ENCODE measurements at regions not wholly inside any gene's neighbourhood (a gene's known extent, or its start where the extent isn't known, plus 50 kb on each side); places are given as distances from the start of the nearest gene placed in this dataset.

DNA sequence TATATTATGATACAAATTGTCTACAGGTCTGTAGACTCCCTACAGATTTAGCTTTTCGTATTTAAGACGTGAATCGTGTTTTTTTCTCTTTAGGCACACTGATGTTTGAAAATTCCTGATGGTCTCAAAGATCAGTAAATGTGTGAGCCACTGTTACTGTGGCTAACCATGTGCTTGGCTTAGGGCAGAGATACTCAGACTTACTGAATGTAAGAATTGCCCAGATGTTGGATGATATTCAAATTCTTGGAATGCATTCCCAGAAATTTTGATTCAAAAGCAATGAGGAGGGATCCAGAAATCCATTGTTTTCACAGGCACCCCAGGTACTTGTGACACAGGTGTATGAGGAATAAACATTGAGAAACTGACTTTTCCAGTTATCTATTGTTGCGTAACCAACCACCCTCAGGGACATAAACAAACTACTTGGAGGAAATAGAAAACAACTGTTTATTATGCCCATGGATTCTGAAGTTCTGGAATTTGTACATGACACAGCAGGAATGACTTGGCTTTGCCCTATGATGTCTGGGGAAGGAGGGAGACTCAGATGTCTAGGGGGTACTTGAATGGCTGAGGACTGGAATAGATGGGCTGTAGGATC, 339.6 kb upstream of the CITED2 start:
- DNase-seq (ENCODE audit: low spot score): no peak
- H3K36me3 Mint-ChIP-seq (ENCODE audit: low read depth): no peaks in the 10 kb centered on the region
- no peaks in the 10 kb centered on the region for H3K9me3 Mint-ChIP-seq
- H3K4me1 Mint-ChIP-seq (ENCODE audit: low read depth): no peaks in the 10 kb centered on the region
- H3K27ac Mint-ChIP-seq: no peak overlapping the region
- intact Hi-C loops (cut with micrococcal nuclease): no loop called here
- peaks cover 10% of the 10 kb centered on the region for H3K27me3 Mint-ChIP-seq (ENCODE audit: insufficient read depth)
- no peak overlapping the region for H3K4me3 Mint-ChIP-seq

DNA sequence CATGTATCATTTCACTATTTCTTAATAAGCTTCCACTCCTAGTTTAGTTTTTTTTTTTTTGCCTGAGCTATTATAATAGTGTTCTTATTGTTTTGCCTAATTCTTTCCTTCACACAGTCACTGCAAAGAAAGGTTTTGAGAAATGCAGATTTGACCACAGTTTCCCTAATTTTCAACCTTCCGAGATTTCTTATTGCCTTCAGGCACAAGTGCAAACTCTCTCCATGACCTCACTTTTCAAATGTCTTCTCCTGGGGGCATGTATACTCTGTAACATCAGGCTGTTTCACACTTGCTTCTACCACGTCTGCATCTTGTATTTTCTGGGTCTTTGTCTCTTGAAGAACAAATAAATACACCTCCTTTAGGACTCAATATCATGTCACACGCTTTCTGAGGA, 339.0 kb upstream of the CITED2 start:
- no peak for DNase-seq (ENCODE audit: low spot score)
- Mint-ChIP-seq H3K27ac (no peak overlapping the region), H3K9me3 (no peaks in the 10 kb centered on the region), H3K4me3 (no peak overlapping the region), H3K27me3 (ENCODE audit: insufficient read depth) (peaks cover 10% of the 10 kb centered on the region), H3K4me1 (ENCODE audit: low read depth) (no peaks in the 10 kb centered on the region), H3K36me3 (ENCODE audit: low read depth) (no peaks in the 10 kb centered on the region)
- intact Hi-C loops (cut with micrococcal nuclease): no loop called here

DNA sequence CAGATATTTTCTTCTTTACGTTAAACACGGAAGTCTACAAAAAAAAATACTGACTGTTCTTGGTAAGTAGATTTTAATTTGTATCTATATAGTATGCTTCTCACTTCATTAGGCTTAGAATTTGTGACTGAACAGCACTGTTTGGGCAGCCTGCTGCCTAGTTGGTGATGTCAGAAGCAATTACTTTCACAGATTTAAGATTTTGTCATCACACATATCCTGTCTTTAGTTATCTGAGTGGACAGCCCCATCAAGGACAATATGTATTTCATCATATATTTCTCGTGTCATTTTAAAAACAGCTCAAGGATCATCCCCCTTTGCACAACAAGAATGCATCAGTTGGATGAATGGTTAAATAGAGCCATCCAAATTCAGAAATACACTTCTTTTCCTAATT, 338.4 kb upstream of the CITED2 start:
- H3K9me3 Mint-ChIP-seq: no peaks in the 10 kb centered on the region
- no peaks in the 10 kb centered on the region for H3K36me3 Mint-ChIP-seq (ENCODE audit: low read depth)
- H3K27ac Mint-ChIP-seq: no peak overlapping the region
- intact Hi-C loops (cut with micrococcal nuclease): no loop called here
- no peak overlapping the region for H3K4me3 Mint-ChIP-seq
- DNase-seq (ENCODE audit: low spot score): no peak
- no peaks in the 10 kb centered on the region for H3K4me1 Mint-ChIP-seq (ENCODE audit: low read depth)
- peaks cover 10% of the 10 kb centered on the region for H3K27me3 Mint-ChIP-seq (ENCODE audit: insufficient read depth)

DNA sequence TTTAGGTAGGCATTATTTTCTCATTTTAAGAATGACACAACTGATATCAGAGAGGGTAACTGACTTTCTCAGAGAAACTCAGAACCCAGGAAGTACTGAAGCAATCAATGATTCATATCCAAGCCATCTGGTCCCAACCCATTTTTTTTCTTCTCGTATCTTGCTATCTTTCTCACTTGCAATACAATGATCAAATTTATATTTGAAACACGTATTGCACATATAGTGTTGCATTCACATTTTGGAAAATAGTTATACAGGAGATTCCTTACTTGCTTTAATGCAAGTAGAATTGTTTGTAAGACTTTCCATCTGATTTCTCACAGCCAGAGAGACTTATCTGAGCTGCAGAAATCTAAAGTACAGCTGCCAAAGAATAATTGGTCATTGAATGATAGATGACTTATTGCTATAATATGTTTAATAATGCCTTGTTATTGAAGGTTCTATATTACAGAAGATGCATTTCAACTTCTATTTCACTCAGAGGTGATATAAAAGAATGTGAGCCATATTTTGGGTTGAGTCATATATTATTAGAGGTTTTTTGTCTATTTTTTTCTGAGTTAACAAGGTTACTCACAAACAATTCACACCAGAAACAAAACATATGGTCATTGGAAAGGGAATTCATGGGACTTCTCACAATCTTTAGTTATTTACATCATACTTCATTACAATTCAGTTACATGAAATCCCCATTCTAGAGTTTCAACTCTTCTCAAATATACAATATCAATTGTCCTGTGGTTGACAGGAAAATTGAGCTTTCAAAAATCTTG, 337.5 kb upstream of the CITED2 start:
- H3K4me1 Mint-ChIP-seq (ENCODE audit: low read depth): no peaks in the 10 kb centered on the region
- no peaks in the 10 kb centered on the region for H3K9me3 Mint-ChIP-seq
- no peak overlapping the region for H3K27ac Mint-ChIP-seq
- no peak overlapping the region for H3K4me3 Mint-ChIP-seq
- intact Hi-C loops (cut with micrococcal nuclease): no loop called here
- H3K27me3 Mint-ChIP-seq (ENCODE audit: insufficient read depth): peaks cover 10% of the 10 kb centered on the region
- no peaks in the 10 kb centered on the region for H3K36me3 Mint-ChIP-seq (ENCODE audit: low read depth)
- DNase-seq (ENCODE audit: low spot score): no peak

GRCh38 chr6:139710556-139710955, 336.1 kb upstream of the CITED2 start:
- no peak for DNase-seq (ENCODE audit: low spot score)
- H3K4me3 Mint-ChIP-seq: no peak overlapping the region
- no peaks in the 10 kb centered on the region for H3K9me3 Mint-ChIP-seq
- H3K36me3 Mint-ChIP-seq (ENCODE audit: low read depth): no peaks in the 10 kb centered on the region
- intact Hi-C loops (cut with micrococcal nuclease): no loop called here
- no peak overlapping the region for H3K27ac Mint-ChIP-seq
- peaks cover 10% of the 10 kb centered on the region for H3K27me3 Mint-ChIP-seq (ENCODE audit: insufficient read depth)
- no peaks in the 10 kb centered on the region for H3K4me1 Mint-ChIP-seq (ENCODE audit: low read depth)

DNA sequence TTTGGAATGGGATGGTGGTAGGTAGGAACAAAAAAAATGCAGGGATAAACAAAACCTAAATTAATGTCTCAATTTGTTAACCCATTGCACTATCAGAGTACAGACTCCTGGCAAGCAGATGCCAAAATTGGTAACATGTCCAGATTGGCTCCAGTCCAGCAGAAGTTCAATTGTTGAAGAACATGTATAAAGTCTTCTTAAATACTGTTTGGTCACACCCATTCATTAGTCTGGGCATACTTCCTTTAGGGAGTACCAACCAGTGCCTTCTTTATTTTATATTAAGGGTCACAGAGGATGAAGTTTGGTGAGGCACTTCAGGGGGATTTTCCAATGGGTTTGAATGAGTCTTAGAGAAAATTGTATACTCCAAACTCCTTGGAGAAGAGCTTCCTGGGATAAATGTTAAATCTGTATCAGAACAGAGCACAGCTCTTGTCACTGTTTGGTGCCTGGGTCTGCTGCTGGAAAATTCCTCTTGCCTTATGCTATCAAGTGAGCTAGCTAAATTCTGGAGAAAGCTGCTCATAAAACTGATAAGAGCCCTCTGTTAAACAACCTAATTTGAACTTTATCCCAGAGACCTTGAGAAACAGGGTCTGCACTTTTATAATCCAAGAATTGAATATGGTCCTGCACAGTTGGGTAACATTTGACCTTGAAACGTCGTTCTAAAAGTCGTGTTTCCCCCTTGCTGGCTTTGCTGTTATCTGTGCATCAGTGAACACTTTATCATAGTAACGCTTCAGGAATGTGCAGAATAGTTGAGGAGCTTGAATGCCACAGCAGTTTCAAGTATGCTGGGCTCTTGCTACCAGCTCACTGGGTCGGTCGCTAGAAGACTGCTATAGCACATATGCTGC, 334.1 kb upstream of the CITED2 start:
- Mint-ChIP-seq H3K36me3 (ENCODE audit: low read depth) (no peaks in the 10 kb centered on the region), H3K27me3 (ENCODE audit: insufficient read depth) (peaks cover 7% of the 10 kb centered on the region), H3K9me3 (no peaks in the 10 kb centered on the region), H3K4me1 (ENCODE audit: low read depth) (no peaks in the 10 kb centered on the region), H3K27ac (no peak overlapping the region), H3K4me3 (no peak overlapping the region)
- DNase-seq (ENCODE audit: low spot score): no peak
- intact Hi-C loops (cut with micrococcal nuclease): no loop called here

DNA sequence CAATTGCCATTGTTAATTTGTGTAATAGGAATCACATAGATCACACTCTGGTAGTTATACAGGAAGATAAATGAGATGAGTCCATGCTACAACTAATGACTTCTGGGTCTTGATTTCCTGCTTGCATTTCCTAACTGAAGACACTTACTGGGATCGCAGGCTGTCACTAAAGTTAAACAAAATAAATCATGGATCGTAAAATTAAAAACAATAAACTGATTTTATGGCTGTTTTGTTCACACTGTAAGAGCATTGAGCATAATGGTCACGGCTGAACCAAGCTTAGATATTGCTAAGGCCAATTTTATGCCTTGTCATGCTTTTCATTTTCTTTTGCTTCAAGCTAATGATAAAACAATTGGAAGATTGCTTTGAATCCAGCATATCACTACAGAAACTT, 332.5 kb upstream of the CITED2 start:
- Mint-ChIP-seq H3K27me3 (ENCODE audit: insufficient read depth) (peaks cover 3% of the 10 kb centered on the region), H3K27ac (no peak overlapping the region), H3K36me3 (ENCODE audit: low read depth) (no peaks in the 10 kb centered on the region), H3K4me1 (ENCODE audit: low read depth) (no peaks in the 10 kb centered on the region), H3K4me3 (no peak overlapping the region), H3K9me3 (no peaks in the 10 kb centered on the region)
- intact Hi-C loops (cut with micrococcal nuclease): no loop called here
- DNase-seq (ENCODE audit: low spot score): no peak

- intact Hi-C loops (cut with micrococcal nuclease): no loop called here
- no peaks in the 10 kb centered on the region for H3K9me3 Mint-ChIP-seq
- no peaks in the 10 kb centered on the region for H3K4me1 Mint-ChIP-seq (ENCODE audit: low read depth)
- H3K27ac Mint-ChIP-seq: no peak overlapping the region
- DNase-seq (ENCODE audit: low spot score): no peak
- no peak overlapping the region for H3K4me3 Mint-ChIP-seq
- no peaks in the 10 kb centered on the region for H3K36me3 Mint-ChIP-seq (ENCODE audit: low read depth)
- no peaks in the 10 kb centered on the region for H3K27me3 Mint-ChIP-seq (ENCODE audit: insufficient read depth)
Observed at GRCh38 chr6:139705284-139705683, 330.8 kb upstream of the CITED2 start.

GRCh38 chr6:139703780-139704179, 329.3 kb upstream of the CITED2 start:
- intact Hi-C loops (cut with micrococcal nuclease): no loop called here
- Mint-ChIP-seq H3K36me3 (ENCODE audit: low read depth) (no peaks in the 10 kb centered on the region), H3K27me3 (ENCODE audit: insufficient read depth) (no peaks in the 10 kb centered on the region), H3K27ac (no peak overlapping the region), H3K9me3 (no peaks in the 10 kb centered on the region), H3K4me1 (ENCODE audit: low read depth) (no peaks in the 10 kb centered on the region), H3K4me3 (no peak overlapping the region)
- DNase-seq (ENCODE audit: low spot score): no peak

DNA sequence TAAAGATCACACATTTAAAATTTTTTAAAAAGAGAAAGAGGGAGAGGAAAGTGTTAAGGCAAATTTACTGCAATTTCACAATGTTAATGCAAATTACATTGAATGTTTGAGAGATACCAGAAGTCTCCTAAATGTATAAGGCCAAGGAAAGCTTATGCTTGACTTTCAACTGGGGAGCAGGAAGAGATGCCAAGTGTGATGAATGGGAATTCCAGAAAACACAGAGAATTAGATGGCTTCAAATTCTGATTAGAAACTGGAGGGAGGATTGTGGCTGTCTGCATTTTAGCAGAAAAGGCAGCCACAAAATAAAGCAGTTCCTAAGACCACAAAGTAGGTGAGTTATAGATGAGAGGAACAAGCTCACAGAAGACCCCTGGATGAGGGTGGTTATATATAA, 328.3 kb upstream of the CITED2 start:
- intact Hi-C loops (cut with micrococcal nuclease): no loop called here
- Mint-ChIP-seq H3K4me1 (ENCODE audit: low read depth) (no peaks in the 10 kb centered on the region), H3K36me3 (ENCODE audit: low read depth) (no peaks in the 10 kb centered on the region), H3K27me3 (ENCODE audit: insufficient read depth) (no peaks in the 10 kb centered on the region), H3K4me3 (no peak overlapping the region), H3K9me3 (no peaks in the 10 kb centered on the region), H3K27ac (no peak overlapping the region)
- no peak for DNase-seq (ENCODE audit: low spot score)

DNA sequence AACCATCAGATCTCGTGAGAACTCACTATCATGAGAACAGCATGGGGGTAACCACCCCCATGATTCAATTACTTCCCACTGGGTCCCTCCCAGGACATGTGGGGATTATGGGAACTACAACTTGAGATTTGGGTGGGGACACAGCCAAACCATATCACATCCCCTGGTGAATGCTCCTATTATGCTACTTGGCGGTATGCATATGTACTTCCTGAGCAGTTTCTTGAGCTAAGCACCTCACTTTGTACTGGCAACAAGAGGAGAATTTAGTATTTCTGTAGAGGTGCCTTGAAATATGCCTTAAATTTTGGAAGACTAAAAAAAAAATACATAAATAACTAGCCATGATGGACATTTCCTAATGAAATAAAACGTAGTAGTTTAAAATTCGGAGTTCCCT, 327.2 kb upstream of the CITED2 start:
- no peak for DNase-seq (ENCODE audit: low spot score)
- Mint-ChIP-seq H3K9me3 (no peaks in the 10 kb centered on the region), H3K27me3 (ENCODE audit: insufficient read depth) (no peaks in the 10 kb centered on the region), H3K4me3 (no peak overlapping the region), H3K4me1 (ENCODE audit: low read depth) (no peaks in the 10 kb centered on the region), H3K27ac (no peak overlapping the region), H3K36me3 (ENCODE audit: low read depth) (no peaks in the 10 kb centered on the region)
- intact Hi-C loops (cut with micrococcal nuclease): no loop called here

GRCh38 chr6:139701003-139701402, 326.6 kb upstream of the CITED2 start:
- H3K27ac Mint-ChIP-seq: no peak overlapping the region
- DNase-seq (ENCODE audit: low spot score): no peak
- no peaks in the 10 kb centered on the region for H3K4me1 Mint-ChIP-seq (ENCODE audit: low read depth)
- no peak overlapping the region for H3K4me3 Mint-ChIP-seq
- intact Hi-C loops (cut with micrococcal nuclease): no loop called here
- H3K9me3 Mint-ChIP-seq: no peaks in the 10 kb centered on the region
- no peaks in the 10 kb centered on the region for H3K36me3 Mint-ChIP-seq (ENCODE audit: low read depth)
- no peaks in the 10 kb centered on the region for H3K27me3 Mint-ChIP-seq (ENCODE audit: insufficient read depth)

DNA sequence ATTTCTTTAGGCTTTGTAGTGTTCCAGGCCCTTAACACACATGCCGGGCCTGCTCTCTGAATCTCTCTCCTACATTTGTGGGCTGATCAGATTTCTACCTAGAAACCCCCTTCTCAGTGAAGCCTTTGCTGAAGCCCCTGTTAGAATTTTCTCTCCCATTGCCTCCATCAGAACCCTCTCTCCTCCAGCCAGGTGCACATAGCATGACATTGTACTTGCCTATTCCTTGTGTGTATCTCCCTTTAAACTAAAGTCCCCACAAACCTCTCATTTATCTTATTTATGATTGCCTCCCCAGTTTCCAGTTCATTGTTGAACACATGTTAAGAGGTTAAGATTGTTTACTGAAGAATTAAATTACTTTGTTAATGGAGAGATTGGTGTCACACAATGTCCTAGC, 325.5 kb upstream of the CITED2 start:
- Mint-ChIP-seq H3K4me3 (no peak overlapping the region), H3K27me3 (ENCODE audit: insufficient read depth) (no peaks in the 10 kb centered on the region), H3K9me3 (no peaks in the 10 kb centered on the region), H3K36me3 (ENCODE audit: low read depth) (no peaks in the 10 kb centered on the region), H3K27ac (no peak overlapping the region), H3K4me1 (ENCODE audit: low read depth) (no peaks in the 10 kb centered on the region)
- intact Hi-C loops (cut with micrococcal nuclease): no loop called here
- DNase-seq (ENCODE audit: low spot score): no peak

Measured in activated T-helper 1 cell treated with anti-CD3 and anti-CD28 coated beads, Interleukin-12 subunit alpha, Interleukin-12 subunit beta, Interleukin-2, Interleukin-4 antibody, amounts not matched to agents 30 ng/mL and 10 ng/mL and 1 ng/mL, durations not matched to agents 14 hours and 24 hours and 36 hours (primary cell).